ENCODE measurements at regions not wholly inside any gene's neighbourhood (a gene's known extent, or its start where the extent isn't known, plus 50 kb on each side); places are given as distances from the start of the nearest gene placed in this dataset.

DNA sequence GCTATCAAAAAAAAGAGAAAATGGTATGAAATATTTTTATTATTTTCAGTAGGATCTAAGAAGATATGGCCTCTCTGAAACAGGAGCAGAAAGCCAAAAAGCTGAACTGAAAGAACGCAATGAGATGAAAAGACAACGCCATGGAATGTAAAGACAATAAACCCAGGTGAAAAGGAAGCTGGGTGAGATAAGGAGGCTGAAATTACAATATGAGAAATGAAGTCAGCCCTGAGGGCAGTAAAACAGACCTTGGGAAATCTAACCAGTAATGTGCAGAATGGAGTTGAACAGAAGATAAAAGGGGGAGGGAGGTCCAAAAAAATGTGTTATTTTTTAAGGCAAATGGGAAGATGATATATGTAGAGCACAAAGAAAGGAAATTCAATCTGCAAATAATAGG lies 265.3 kb downstream of the ENC1 start:
- no TSS peak for BruUV-seq (replicated peaks)
- Histone ChIP-seq H4K20me1 (replicated peaks; ENCODE audit: control insufficient read depth, extremely low read depth, insufficient read depth, low read length) (no peaks in the 10 kb centered on the region), H3K36me3 (ENCODE audit: control insufficient read depth in 2 of 2, extremely low read depth in 1 of 2, insufficient read depth in 2 of 2, low read length in 2 of 2) (no peaks in the 10 kb centered on the region), H3K4me1 (ENCODE audit: control insufficient read depth, extremely low read depth, insufficient read depth, low read length) (no peaks in the 10 kb centered on the region), H3K27ac (ENCODE audit: insufficient read depth, low read depth, low read length) (no peak overlapping the region), H3K4me3 (replicated peaks in 1 of 3; ENCODE audit: insufficient read depth in 1 of 3, low read depth in 1 of 3, low read length in 3 of 3) (no peak overlapping the region), H3K79me2 (ENCODE audit: control insufficient read depth, insufficient read depth, low read length) (no peaks in the 10 kb centered on the region), H2AFZ (ENCODE audit: low read depth, low read length) (no peak overlapping the region), H3K4me2 (ENCODE audit: insufficient read depth, low read length) (no peak overlapping the region), H3K9me3 (replicated peaks; ENCODE audit: control insufficient read depth, insufficient read depth, low read length) (no peaks in the 10 kb centered on the region), H3K9me1 (replicated peaks; ENCODE audit: control insufficient read depth, extremely low read depth, insufficient read depth, low read length) (no peaks in the 10 kb centered on the region), H3K27me3 (ENCODE audit: control insufficient read depth in 2 of 2, insufficient read depth in 2 of 2, low read length in 2 of 2) (peaks cover 0 to 4% of the 10 kb centered on the region in 2 experiments), H3K9ac (replicated peaks; ENCODE audit: extremely low read depth, insufficient read depth, low read length) (no peak overlapping the region)
- CTCF ChIA-PET: no interaction called here
- intact Hi-C loops (cut with micrococcal nuclease) (no loop called here), dilution Hi-C loops (cut with MboI; ENCODE audit: extremely low pct_ligation_motif_present, low sequenced_read_pairs) (no loop called here)
- FAIRE-seq: peak; percentile 47
- POLR2A ChIA-PET: no interaction called here
- TF ChIP-seq, protein P1, sequence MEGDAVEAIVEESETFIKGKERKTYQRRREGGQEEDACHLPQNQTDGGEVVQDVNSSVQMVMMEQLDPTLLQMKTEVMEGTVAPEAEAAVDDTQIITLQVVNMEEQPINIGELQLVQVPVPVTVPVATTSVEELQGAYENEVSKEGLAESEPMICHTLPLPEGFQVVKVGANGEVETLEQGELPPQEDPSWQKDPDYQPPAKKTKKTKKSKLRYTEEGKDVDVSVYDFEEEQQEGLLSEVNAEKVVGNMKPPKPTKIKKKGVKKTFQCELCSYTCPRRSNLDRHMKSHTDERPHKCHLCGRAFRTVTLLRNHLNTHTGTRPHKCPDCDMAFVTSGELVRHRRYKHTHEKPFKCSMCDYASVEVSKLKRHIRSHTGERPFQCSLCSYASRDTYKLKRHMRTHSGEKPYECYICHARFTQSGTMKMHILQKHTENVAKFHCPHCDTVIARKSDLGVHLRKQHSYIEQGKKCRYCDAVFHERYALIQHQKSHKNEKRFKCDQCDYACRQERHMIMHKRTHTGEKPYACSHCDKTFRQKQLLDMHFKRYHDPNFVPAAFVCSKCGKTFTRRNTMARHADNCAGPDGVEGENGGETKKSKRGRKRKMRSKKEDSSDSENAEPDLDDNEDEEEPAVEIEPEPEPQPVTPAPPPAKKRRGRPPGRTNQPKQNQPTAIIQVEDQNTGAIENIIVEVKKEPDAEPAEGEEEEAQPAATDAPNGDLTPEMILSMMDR (IDR thresholded peaks at IDR 0.05; ENCODE audit: extremely low read depth in 1 of 2, insufficient read depth in 1 of 2, low read depth in 1 of 2, low read length in 2 of 2): no peak
- TF ChIP-seq GATA2 (IDR thresholded peaks at IDR 0.05; ENCODE audit: insufficient read depth, insufficient read length, low read depth, low read length) (no peak), FOS (IDR thresholded peaks at IDR 0.05; ENCODE audit: borderline replicate concordance, insufficient read depth, low read length) (no peak), JUN (IDR thresholded peaks at IDR 0.05; ENCODE audit: borderline replicate concordance, insufficient read depth, insufficient read length, low read depth) (no peak), MYC (IDR thresholded peaks at IDR 0.05; ENCODE audit: low read depth, low read length) (no peak), EZH2 (IDR thresholded peaks at IDR 0.05; ENCODE audit: borderline replicate concordance, low read depth, low read length, severe bottlenecking) (no peak), POLR2A (IDR thresholded peaks at IDR 0.05; ENCODE audit: low read depth, low read length) (no peak), POLR2AphosphoS5 (IDR thresholded peaks at IDR 0.05; ENCODE audit: insufficient read depth, low read depth, low read length) (no peak)
- TF ChIP-seq, protein P2, sequence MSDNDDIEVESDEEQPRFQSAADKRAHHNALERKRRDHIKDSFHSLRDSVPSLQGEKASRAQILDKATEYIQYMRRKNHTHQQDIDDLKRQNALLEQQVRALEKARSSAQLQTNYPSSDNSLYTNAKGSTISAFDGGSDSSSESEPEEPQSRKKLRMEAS (IDR thresholded peaks at IDR 0.05; ENCODE audit: insufficient read depth, insufficient read length): no peak
- DNase-seq (ENCODE audit: low read depth, low spot score): no peak

All from endothelial cell of umbilical vein (primary cell).